ENCODE measurements at regions not wholly inside any gene's neighbourhood (a gene's known extent, or its start where the extent isn't known, plus 50 kb on each side); places are given as distances from the start of the nearest gene placed in this dataset.

DNA sequence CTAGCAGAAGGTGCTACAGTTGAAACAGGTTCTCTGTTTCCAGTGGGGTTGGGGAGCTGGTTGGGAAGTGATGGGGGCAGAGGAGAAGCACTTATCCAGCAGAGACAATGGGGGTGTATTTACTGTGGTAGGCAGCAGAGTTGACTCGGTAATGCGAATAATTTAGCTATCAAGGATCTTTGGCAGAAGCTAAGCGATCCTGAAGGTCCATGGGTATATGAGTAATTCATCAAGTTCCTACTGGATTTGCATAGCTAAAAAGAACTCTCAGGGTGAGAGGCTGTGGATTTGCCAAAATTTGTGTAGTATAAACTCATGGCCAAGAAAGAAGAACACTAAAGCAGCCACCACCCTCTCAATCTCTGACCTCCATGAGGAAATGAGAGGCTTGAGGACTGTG, 61.2 kb upstream of the EGFLAM start:
- BruUV-seq (replicated peaks), result no TSS peak
- no peaks in the 10 kb centered on the region for H4K20me1 ChIP-seq (ENCODE audit: insufficient read depth)
- POLR2A ChIA-PET (ENCODE audit: unreplicated experiment), result no interaction called here

DNA sequence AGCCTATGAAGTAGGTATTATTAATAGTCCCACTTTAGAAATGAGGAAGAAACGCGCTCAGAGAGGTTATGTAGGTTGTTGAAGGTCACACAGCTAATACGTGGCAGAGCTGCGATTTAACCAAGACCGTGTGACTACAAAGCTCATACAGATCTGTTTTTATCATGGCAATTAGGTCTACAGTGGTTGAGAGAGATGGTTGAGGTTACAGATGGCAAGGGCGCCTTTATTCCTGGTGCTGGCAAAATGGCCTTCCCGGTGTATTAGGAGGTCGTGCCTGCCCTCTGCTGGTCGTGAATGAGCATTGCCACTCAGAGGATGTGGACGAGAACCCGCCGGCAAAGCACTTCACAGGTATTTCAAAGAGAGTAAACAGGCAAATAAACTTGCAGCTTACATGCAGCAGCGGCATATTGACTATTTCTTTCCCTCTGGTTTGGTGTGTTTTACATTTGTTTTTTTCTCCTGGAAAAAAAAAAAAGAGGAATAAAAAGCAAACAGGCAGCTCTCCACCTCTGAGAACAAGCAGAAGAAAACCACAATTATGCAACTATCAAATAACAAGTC, 65.3 kb upstream of the EGFLAM start:
- CTCF ChIA-PET, result interaction anchor here (0.6 to 2.7 kb wide), 5 partner anchors 209 to 782 kb away, joined by 3 to 23 read pairs (median 3); no protein-coding TSS in a partner anchor
- intact Hi-C loops (cut with micrococcal nuclease; ENCODE audit: unreplicated experiment), result loop anchor here (1.0 to 10.0 kb wide), 7 partner anchors 356 to 1458 kb away; no protein-coding TSS in a partner anchor
- H3K9me2 ChIP-seq (ENCODE audit: insufficient read depth), result no peaks in the 10 kb centered on the region
- H2AFZ ChIP-seq, result no peak overlapping the region
- H3K4me1 ChIP-seq (replicated peaks; ENCODE audit: insufficient read depth), result no peaks in the 10 kb centered on the region
- H3K4me3 ChIP-seq, result no peak overlapping the region
- H4K20me1 ChIP-seq (ENCODE audit: insufficient read depth), result no peaks in the 10 kb centered on the region
- no TSS peak for BruUV-seq (replicated peaks)
- H3F3A ChIP-seq (ENCODE audit: insufficient read depth, low read depth), result no peaks in the 10 kb centered on the region
- peaks cover 51% of the 10 kb centered on the region for H3K27me3 ChIP-seq (ENCODE audit: insufficient read depth, low read depth)
- no peak overlapping the region for H3K27ac ChIP-seq
- TF ChIP-seq EZH2 (IDR thresholded peaks at IDR 0.05; ENCODE audit: low read depth), result no peak
- TF ChIP-seq, protein P1, sequence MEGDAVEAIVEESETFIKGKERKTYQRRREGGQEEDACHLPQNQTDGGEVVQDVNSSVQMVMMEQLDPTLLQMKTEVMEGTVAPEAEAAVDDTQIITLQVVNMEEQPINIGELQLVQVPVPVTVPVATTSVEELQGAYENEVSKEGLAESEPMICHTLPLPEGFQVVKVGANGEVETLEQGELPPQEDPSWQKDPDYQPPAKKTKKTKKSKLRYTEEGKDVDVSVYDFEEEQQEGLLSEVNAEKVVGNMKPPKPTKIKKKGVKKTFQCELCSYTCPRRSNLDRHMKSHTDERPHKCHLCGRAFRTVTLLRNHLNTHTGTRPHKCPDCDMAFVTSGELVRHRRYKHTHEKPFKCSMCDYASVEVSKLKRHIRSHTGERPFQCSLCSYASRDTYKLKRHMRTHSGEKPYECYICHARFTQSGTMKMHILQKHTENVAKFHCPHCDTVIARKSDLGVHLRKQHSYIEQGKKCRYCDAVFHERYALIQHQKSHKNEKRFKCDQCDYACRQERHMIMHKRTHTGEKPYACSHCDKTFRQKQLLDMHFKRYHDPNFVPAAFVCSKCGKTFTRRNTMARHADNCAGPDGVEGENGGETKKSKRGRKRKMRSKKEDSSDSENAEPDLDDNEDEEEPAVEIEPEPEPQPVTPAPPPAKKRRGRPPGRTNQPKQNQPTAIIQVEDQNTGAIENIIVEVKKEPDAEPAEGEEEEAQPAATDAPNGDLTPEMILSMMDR (conservative IDR thresholded peaks at IDR 0.05), result peak; percentile 98
- H3K36me3 ChIP-seq (ENCODE audit: low read depth), result no peaks in the 10 kb centered on the region
- H3K9me3 ChIP-seq (ENCODE audit: insufficient read depth, low read depth), result no peaks in the 10 kb centered on the region
- POLR2A ChIA-PET (ENCODE audit: unreplicated experiment), result no interaction called here
- peak in 1 of 2 experiments; percentile 81 for DNase-seq
- H3K79me2 ChIP-seq (ENCODE audit: low read depth), result no peaks in the 10 kb centered on the region
- no peak overlapping the region for H3K4me2 ChIP-seq

More for the DNA sequence above, 61.2 kb upstream of the EGFLAM start:
- H3K36me3 ChIP-seq (ENCODE audit: low read depth), result no peaks in the 10 kb centered on the region
- no peak overlapping the region for H3K27ac ChIP-seq
- intact Hi-C loops (cut with micrococcal nuclease; ENCODE audit: unreplicated experiment), result loop anchor here (10.0 kb wide), 3 partner anchors 422 to 1462 kb away; no protein-coding TSS in a partner anchor
- no peaks in the 10 kb centered on the region for H3K79me2 ChIP-seq (ENCODE audit: low read depth)
- DNase-seq, result no peak
- no peaks in the 10 kb centered on the region for H3K9me3 ChIP-seq (ENCODE audit: insufficient read depth, low read depth)
- H3K4me3 ChIP-seq, result no peak overlapping the region
- H3K4me1 ChIP-seq (replicated peaks; ENCODE audit: insufficient read depth), result no peaks in the 10 kb centered on the region
- peaks cover 19% of the 10 kb centered on the region; the same call in 1 of the 2 replicates for H3K27me3 ChIP-seq (ENCODE audit: insufficient read depth, low read depth)
- CTCF ChIA-PET, result no interaction called here
- no peaks in the 10 kb centered on the region for H3K9me2 ChIP-seq (ENCODE audit: insufficient read depth)
- H3F3A ChIP-seq (ENCODE audit: insufficient read depth, low read depth), result no peaks in the 10 kb centered on the region
- no peak for TF ChIP-seq EZH2 (IDR thresholded peaks at IDR 0.05; ENCODE audit: low read depth)
- TF ChIP-seq, protein P1 (conservative IDR thresholded peaks at IDR 0.05), result no peak
- no peak overlapping the region for H2AFZ ChIP-seq
- H3K4me2 ChIP-seq, result no peak overlapping the region

DNA sequence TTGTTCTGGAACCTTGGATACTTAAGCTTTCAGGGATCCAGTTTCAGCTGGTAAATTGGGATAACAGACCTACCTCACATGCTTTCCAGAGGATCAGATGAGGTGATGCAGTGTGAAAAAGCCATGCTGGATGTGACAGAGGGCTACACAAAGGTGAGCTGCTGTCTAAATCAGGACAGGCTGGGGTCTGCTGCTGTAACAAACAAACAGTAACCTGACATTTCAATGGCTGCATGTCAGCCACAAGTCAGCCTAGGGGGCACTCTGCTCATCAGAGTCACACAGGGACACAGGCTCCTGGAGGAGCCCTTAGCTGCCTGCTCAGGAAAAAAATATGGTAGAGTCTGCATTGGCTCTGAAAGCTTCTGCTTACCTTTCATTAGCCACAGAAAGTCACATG, 66.7 kb upstream of the EGFLAM start:
- Histone ChIP-seq H3K27ac (no peak overlapping the region), H4K20me1 (ENCODE audit: insufficient read depth) (no peaks in the 10 kb centered on the region), H3K4me2 (no peak overlapping the region), H3K79me2 (ENCODE audit: low read depth) (no peaks in the 10 kb centered on the region), H3K4me1 (replicated peaks; ENCODE audit: insufficient read depth) (no peaks in the 10 kb centered on the region), H3K4me3 (no peak overlapping the region), H3K27me3 (ENCODE audit: insufficient read depth, low read depth) (peaks cover 59% of the 10 kb centered on the region), H2AFZ (no peak overlapping the region), H3K9me2 (ENCODE audit: insufficient read depth) (no peaks in the 10 kb centered on the region), H3K36me3 (ENCODE audit: low read depth) (no peaks in the 10 kb centered on the region), H3F3A (ENCODE audit: insufficient read depth, low read depth) (no peaks in the 10 kb centered on the region), H3K9me3 (ENCODE audit: insufficient read depth, low read depth) (no peaks in the 10 kb centered on the region)
- CTCF ChIA-PET, result interaction anchor here (0.8 to 2.7 kb wide), 2 partner anchors 380 to 778 kb away, joined by 6 to 23 read pairs; no protein-coding TSS in a partner anchor
- TF ChIP-seq, protein P1 (conservative IDR thresholded peaks at IDR 0.05), result no peak
- no peak for TF ChIP-seq EZH2 (IDR thresholded peaks at IDR 0.05; ENCODE audit: low read depth)
- no TSS peak for BruUV-seq (replicated peaks)
- intact Hi-C loops (cut with micrococcal nuclease; ENCODE audit: unreplicated experiment), result loop anchor here (2.0 to 10.0 kb wide), 4 partner anchors 417 to 1457 kb away; no protein-coding TSS in a partner anchor
- POLR2A ChIA-PET (ENCODE audit: unreplicated experiment), result no interaction called here
- no peak for DNase-seq

Data from PC-9 (cell line).